Esophagus squamous epithelium (tissue), 4 donors: ENCODE measurements at regions not wholly inside any gene's neighbourhood (a gene's known extent, or its start where the extent isn't known, plus 50 kb on each side); places are given as distances from the start of the nearest gene placed in this dataset.

Source experiments
- CTCF ChIP-seq, 6 experiments: fragments of 450-650 bp in 4 of 6; fragments of 200-600 bp in 2 of 6; sonication (generic) in 2 of 6; IDR thresholded peaks; one replicate each; pipeline ENCODE4 v1.5.1; 2016 to 2019; ENCODE audit warnings: antibody characterized with exemption in 6 of 6, mild to moderate bottlenecking in 4 of 6, moderate library complexity in 4 of 6
- POLR2A ChIP-seq, 4 donors: fragments of 450-650 bp; IDR thresholded peaks; one replicate each; pipeline ENCODE4 v1.6.1; 2017; ENCODE audit warnings: antibody characterized with exemption in 4 of 4, mild to moderate bottlenecking in 4 of 4, moderate library complexity in 3 of 4

- TF ChIP-seq CTCF (IDR thresholded peaks at IDR 0.05) (no peak), POLR2A (IDR thresholded peaks at IDR 0.05) (no peak)
These were observed 56.7 kb upstream of the USP29 start for GRCh38 chr19:57063070-57063469.
